SK-N-SH treated with all-trans-retinoic acid at 6 μM for 48 hours (cell line): ENCODE measurements at regions not wholly inside any gene's neighbourhood (a gene's known extent, or its start where the extent isn't known, plus 50 kb on each side); places are given as distances from the start of the nearest gene placed in this dataset.

Experiments used
- ATAC-seq: fragments of 200-7000 bp; cut with Tn5 transposase; 3 replicates; pipeline ENCODE4 v1.9.1; 2020; ENCODE audit warnings: mild to moderate bottlenecking, moderate library complexity
- ARNTL ChIP-seq: fragments of 450-650 bp; formaldehyde crosslinking; IDR thresholded peaks from 2 replicates; pipeline ENCODE4 v1.5.0; 2020; ENCODE audit warnings: low read depth, mild to moderate bottlenecking, moderate library complexity, borderline replicate concordance
- BACH2 ChIP-seq: fragments of 250-450 bp; sonication (Bioruptor Pico); IDR thresholded peaks from 2 replicates; pipeline ENCODE4 v1.9.0; 2021; ENCODE audit warnings: mild to moderate bottlenecking, borderline replicate concordance
- CREB5 ChIP-seq: fragments of 250-450 bp; sonication (Bioruptor Pico); IDR thresholded peaks from 2 replicates; pipeline ENCODE4 v1.5.1; 2020; ENCODE audit warnings: low read depth, mild to moderate bottlenecking, moderate library complexity
- CSDC2 ChIP-seq: fragments of 250-450 bp; sonication (Bioruptor Pico); IDR thresholded peaks from 2 replicates; pipeline ENCODE4 v1.5.0; 2020; ENCODE audit warnings: mild to moderate bottlenecking, moderate library complexity
- ESRRG ChIP-seq: fragments of 250-450 bp; sonication (Bioruptor Pico); IDR thresholded peaks from 2 replicates; pipeline ENCODE4 v1.6.1; 2021; ENCODE audit warnings: mild to moderate bottlenecking
- GLIS3 ChIP-seq: fragments of 250-450 bp; sonication (Bioruptor Pico); IDR thresholded peaks from 2 replicates; pipeline ENCODE4 v1.5.0; 2020; ENCODE audit warnings: mild to moderate bottlenecking, moderate library complexity
- ISL1 ChIP-seq: fragments of 250-450 bp; sonication (Bioruptor Pico); IDR thresholded peaks from 2 replicates; pipeline ENCODE4 v2.1.2; 2022; ENCODE audit warnings: mild to moderate bottlenecking, moderate library complexity
- PATZ1 ChIP-seq: fragments of 250-450 bp; sonication (Bioruptor Pico); IDR thresholded peaks from 2 replicates; pipeline ENCODE4 v1.8.0; 2020; ENCODE audit warnings: mild to moderate bottlenecking, moderate library complexity, borderline replicate concordance
- POU6F1 ChIP-seq: fragments of 250-450 bp; sonication (Bioruptor Pico); IDR thresholded peaks from 2 replicates; pipeline ENCODE4 v1.8.0; 2021; ENCODE audit warnings: low read depth, mild to moderate bottlenecking, moderate library complexity, borderline replicate concordance
- PPARA ChIP-seq: fragments of 250-450 bp; sonication (Bioruptor Pico); IDR thresholded peaks from 2 replicates; pipeline ENCODE4 v1.5.0; 2020; ENCODE audit warnings: mild to moderate bottlenecking, borderline replicate concordance
- RARB ChIP-seq: fragments of 250-450 bp; sonication (Bioruptor Pico); IDR thresholded peaks from 2 replicates; pipeline ENCODE4 v1.8.0; 2021; ENCODE audit warnings: mild to moderate bottlenecking, moderate library complexity
- TCF4 ChIP-seq: fragments of 250-450 bp; sonication (Bioruptor Pico); IDR thresholded peaks from 2 replicates; pipeline ENCODE4 v1.8.0; 2021; ENCODE audit warnings: mild to moderate bottlenecking, moderate library complexity, borderline replicate concordance
- TOX ChIP-seq: fragments of 250-450 bp; sonication (Bioruptor Pico); IDR thresholded peaks from 2 replicates; pipeline ENCODE4 v1.8.0; 2021; ENCODE audit warnings: mild to moderate bottlenecking, moderate library complexity, borderline replicate concordance
- ZC3H10 ChIP-seq: fragments of 250-450 bp; sonication (Bioruptor Pico); IDR thresholded peaks from 2 replicates; pipeline ENCODE4 v1.5.1; 2021; ENCODE audit warnings: mild to moderate bottlenecking, moderate library complexity
- ZFP3 ChIP-seq: fragments of 250-450 bp; sonication (Bioruptor Pico); IDR thresholded peaks from 2 replicates; pipeline ENCODE4 v1.5.0; 2020; ENCODE audit warnings: mild to moderate bottlenecking, moderate library complexity
- ZFP30 ChIP-seq: fragments of 450-650 bp; formaldehyde crosslinking; IDR thresholded peaks from 2 replicates; pipeline ENCODE4 v1.5.0; 2022; ENCODE audit warnings: mild to moderate bottlenecking, moderate library complexity
- ZNF565 ChIP-seq: fragments of 450-650 bp; formaldehyde crosslinking; conservative IDR thresholded peaks from 2 replicates; pipeline ENCODE4 v1.5.0; 2020; ENCODE audit warnings: low read depth, mild to moderate bottlenecking, moderate library complexity
- ZNF70 ChIP-seq: fragments of 450-650 bp; formaldehyde crosslinking; IDR thresholded peaks from 2 replicates; pipeline ENCODE4 v1.5.0; 2020; ENCODE audit warnings: mild to moderate bottlenecking, moderate library complexity
- ZNF8 ChIP-seq: fragments of 450-650 bp; formaldehyde crosslinking; IDR thresholded peaks from 2 replicates; pipeline ENCODE4 v1.5.0; 2020; ENCODE audit warnings: mild to moderate bottlenecking, moderate library complexity
- TF ChIP-seq, protein P1 (sequence below): fragments of 250-450 bp; sonication (Bioruptor Pico); IDR thresholded peaks from 2 replicates; pipeline ENCODE4 v1.5.1; 2021; ENCODE audit warnings: mild to moderate bottlenecking, moderate library complexity
- TF ChIP-seq, protein P2 (sequence below): fragments of 250-450 bp; sonication (Bioruptor Pico); IDR thresholded peaks from 2 replicates; pipeline ENCODE4 v1.5.0; 2020; ENCODE audit warnings: mild to moderate bottlenecking, moderate library complexity

- no peak; the same call in 2 of the 3 replicates for ATAC-seq
- no peak for TF ChIP-seq ZNF8
- TF ChIP-seq, all 23 proteins: peak for 0
These were observed 61.4 kb upstream of the VLDLR start for GRCh38 chr9:2560180-2560579.

DNA sequence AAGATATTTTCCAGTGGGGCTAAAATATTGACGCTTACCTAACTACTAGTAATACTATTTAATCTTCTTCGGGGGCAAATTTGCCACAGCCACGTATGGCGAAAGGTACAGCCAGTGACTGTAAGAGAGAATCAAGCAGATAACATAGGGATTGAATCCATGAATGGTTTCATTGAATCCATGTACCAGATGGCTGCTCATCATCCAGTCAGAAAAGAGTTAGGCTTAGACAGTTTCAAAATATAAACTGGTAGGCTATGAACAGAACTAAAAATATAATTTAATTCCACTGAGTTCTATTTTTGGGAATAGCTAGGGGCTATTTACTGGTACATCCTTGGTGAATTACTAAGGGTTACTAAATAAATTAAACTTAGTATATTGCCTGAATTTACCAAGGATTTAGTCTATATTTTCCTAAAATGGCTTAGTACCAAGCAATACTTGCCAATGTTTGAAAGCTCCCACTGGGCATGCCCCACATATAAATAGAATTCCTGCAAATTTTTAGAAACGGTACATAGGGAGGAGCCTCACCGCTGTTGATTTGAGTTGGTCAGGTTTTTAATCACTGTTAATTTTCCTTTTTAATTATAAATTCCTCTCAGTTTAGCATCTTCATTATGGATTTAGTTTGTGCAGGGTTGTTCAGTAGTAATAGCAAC, 55.8 kb upstream of the VLDLR start:
- TF ChIP-seq, protein P1, sequence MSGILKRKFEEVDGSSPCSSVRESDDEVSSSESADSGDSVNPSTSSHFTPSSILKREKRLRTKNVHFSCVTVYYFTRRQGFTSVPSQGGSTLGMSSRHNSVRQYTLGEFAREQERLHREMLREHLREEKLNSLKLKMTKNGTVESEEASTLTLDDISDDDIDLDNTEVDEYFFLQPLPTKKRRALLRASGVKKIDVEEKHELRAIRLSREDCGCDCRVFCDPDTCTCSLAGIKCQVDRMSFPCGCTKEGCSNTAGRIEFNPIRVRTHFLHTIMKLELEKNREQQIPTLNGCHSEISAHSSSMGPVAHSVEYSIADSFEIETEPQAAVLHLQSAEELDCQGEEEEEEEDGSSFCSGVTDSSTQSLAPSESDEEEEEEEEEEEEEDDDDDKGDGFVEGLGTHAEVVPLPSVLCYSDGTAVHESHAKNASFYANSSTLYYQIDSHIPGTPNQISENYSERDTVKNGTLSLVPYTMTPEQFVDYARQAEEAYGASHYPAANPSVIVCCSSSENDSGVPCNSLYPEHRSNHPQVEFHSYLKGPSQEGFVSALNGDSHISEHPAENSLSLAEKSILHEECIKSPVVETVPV: no peak
- TF ChIP-seq PPARA (CRISPR knock-in tag) (no peak), GLIS3 (no peak), CSDC2 (CRISPR knock-in tag) (no peak), ZFP3 (CRISPR knock-in tag) (no peak), ZC3H10 (CRISPR knock-in tag) (no peak), ZNF565 (CRISPR knock-in tag) (no peak), TCF4 (CRISPR knock-in tag) (no peak), TOX (no peak), ISL1 (no peak)
- TF ChIP-seq, protein P2, sequence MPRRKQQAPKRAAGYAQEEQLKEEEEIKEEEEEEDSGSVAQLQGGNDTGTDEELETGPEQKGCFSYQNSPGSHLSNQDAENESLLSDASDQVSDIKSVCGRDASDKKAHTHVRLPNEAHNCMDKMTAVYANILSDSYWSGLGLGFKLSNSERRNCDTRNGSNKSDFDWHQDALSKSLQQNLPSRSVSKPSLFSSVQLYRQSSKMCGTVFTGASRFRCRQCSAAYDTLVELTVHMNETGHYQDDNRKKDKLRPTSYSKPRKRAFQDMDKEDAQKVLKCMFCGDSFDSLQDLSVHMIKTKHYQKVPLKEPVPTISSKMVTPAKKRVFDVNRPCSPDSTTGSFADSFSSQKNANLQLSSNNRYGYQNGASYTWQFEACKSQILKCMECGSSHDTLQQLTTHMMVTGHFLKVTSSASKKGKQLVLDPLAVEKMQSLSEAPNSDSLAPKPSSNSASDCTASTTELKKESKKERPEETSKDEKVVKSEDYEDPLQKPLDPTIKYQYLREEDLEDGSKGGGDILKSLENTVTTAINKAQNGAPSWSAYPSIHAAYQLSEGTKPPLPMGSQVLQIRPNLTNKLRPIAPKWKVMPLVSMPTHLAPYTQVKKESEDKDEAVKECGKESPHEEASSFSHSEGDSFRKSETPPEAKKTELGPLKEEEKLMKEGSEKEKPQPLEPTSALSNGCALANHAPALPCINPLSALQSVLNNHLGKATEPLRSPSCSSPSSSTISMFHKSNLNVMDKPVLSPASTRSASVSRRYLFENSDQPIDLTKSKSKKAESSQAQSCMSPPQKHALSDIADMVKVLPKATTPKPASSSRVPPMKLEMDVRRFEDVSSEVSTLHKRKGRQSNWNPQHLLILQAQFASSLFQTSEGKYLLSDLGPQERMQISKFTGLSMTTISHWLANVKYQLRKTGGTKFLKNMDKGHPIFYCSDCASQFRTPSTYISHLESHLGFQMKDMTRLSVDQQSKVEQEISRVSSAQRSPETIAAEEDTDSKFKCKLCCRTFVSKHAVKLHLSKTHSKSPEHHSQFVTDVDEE (CRISPR knock-in tag): no peak
- no peak for ATAC-seq

GRCh38 chr9:2567922-2568321, 53.7 kb upstream of the VLDLR start:
- no peak for ATAC-seq
- TF ChIP-seq TCF4 (CRISPR knock-in tag) (no peak), RARB (CRISPR knock-in tag) (no peak), ZNF8 (no peak), POU6F1 (no peak), ZFP3 (CRISPR knock-in tag) (no peak), ARNTL (CRISPR knock-in tag) (no peak)
- TF ChIP-seq, all 23 proteins: peak for 0

DNA sequence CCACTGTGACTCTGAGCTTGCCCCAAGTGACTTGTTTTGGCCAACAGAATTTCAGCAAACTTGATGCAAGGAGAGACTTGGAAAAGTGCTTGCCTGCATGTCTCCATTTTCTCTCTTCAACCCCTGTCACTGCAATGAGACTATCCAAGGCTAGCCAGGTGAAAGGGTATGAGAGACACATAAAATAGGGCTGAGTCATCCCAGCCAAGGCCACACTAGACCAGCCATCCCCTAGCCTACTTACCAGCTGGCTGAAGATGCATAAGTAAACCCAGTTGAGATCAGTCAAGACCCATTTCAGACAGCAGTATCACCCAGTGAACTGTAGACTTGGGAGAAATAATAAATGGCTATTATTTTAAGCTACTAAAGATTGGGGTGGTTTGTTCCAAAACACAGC, 52.9 kb upstream of the VLDLR start:
- ATAC-seq: no peak
- no peak for TF ChIP-seq CREB5
- no peak for TF ChIP-seq ZFP30 (CRISPR knock-in tag)

DNA sequence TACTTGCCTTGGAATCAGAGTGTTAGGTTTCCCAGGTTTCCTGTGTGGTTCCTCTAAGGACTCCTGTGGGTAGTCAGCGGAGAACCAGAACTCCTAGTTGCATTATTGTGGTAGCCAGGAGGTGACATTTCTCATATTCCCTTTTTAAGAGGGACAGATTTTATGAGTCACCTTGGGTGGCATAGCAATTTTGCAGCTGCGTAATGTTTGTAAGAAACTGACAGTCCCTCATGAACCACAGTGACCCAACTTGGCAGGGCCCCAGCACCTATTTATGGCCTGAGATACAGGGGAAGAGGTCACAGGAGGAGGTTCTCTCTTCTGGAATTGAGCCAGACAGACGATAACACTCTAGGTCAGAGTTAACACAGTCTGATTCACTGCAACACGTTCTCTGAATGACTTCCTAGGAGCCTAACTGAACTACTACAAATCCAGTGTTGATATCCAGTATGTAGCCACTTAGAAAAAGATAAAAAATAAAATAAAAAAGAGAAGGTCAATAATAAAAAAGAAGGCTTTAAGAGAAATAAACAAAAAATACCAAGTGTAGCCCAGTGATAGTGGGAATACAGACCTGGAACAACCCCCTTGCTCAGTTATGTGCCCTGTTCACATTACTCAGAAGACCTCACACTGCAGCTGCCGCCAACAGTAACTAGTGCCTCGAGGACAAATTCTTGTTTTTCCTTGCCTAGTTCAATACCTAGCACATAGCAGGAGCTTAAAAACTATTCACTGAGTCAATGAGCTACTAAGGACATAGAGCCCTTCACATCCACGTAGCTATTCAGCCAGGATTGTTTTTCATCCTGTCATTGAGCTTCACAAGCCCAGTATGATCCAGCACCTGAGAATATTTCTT, 50.7 kb upstream of the VLDLR start:
- peak; percentile 87 for ATAC-seq

More for the DNA sequence above, 50.7 kb upstream of the VLDLR start:
- TF ChIP-seq ZNF70 (no peak), ZNF8 (no peak), BACH2 (CRISPR knock-in tag) (no peak), RARB (CRISPR knock-in tag) (no peak), PATZ1 (CRISPR knock-in tag) (no peak), ZFP3 (CRISPR knock-in tag) (peak; percentile 52; the same call in 1 of the 2 replicates), ARNTL (CRISPR knock-in tag) (no peak), ESRRG (CRISPR knock-in tag) (no peak), PPARA (CRISPR knock-in tag) (no peak)
